Natural killer cell (primary cell): ENCODE measurements at regions not wholly inside any gene's neighbourhood (a gene's known extent, or its start where the extent isn't known, plus 50 kb on each side); places are given as distances from the start of the nearest gene placed in this dataset.

Experiments used
- ATAC-seq, 3 donors: fragments of 150-1000 bp in 2 of 3; fragments of 200-7000 bp in 1 of 3; cut with Tn5 transposase; 1 replicate in 1 of 3; 2 replicates in 2 of 3; pipeline ENCODE4 v1.10.0; 2021; ENCODE audit warnings: mild to moderate bottlenecking in 2 of 3, moderate library complexity in 2 of 3
- DNase-seq, 2 donors: peaks; one replicate each; pipeline versions ENCODE4 v3.0.0 to v3.0.0-alpha.2; 2013 to 2021; ENCODE audit warnings: mixed read lengths in 1 of 2
- H3K27ac ChIP-seq: one replicate; pipeline ENCODE4 v1.5.1; 2013; ENCODE audit warnings: mild to moderate bottlenecking, low read length
- H3K27me3 ChIP-seq: one replicate; pipeline ENCODE4 v1.6.1; 2013; ENCODE audit warnings: low read length; ENCODE audit not compliant: control insufficient read depth, insufficient read depth
- H3K36me3 ChIP-seq: one replicate; pipeline ENCODE4 v1.6.1; 2013; ENCODE audit warnings: low read length; ENCODE audit not compliant: control insufficient read depth, insufficient read depth
- H3K4me1 ChIP-seq: one replicate; pipeline ENCODE4 v1.6.1; 2013; ENCODE audit warnings: low read length; ENCODE audit not compliant: control insufficient read depth, insufficient read depth
- H3K4me3 ChIP-seq: one replicate; pipeline ENCODE4 v1.5.1; 2013; ENCODE audit warnings: low read length
- H3K9me3 ChIP-seq: one replicate; pipeline ENCODE4 v1.6.1; 2013; ENCODE audit warnings: low read length; ENCODE audit not compliant: control insufficient read depth, insufficient read depth
- H3K27ac Mint-ChIP-seq, 2 donors: one replicate each; pipeline ENCODE4 v1.8.0; 2022; ENCODE audit warnings: mild to moderate bottlenecking in 2 of 2, mixed read lengths in 2 of 2, moderate library complexity in 1 of 2
- H3K27me3 Mint-ChIP-seq, 2 donors: one replicate each; pipeline ENCODE4 v1.8.0; 2022; ENCODE audit warnings: low read depth in 2 of 2, mixed read lengths in 2 of 2
- H3K36me3 Mint-ChIP-seq: one replicate; pipeline ENCODE4 v1.8.0; 2022; ENCODE audit warnings: mixed read lengths
- H3K4me1 Mint-ChIP-seq, 2 donors: one replicate each; pipeline ENCODE4 v1.8.0; 2022; ENCODE audit warnings: mixed read lengths in 2 of 2
- H3K4me3 Mint-ChIP-seq: one replicate; pipeline ENCODE4 v1.8.0; 2022; ENCODE audit warnings: mild to moderate bottlenecking, moderate library complexity, mixed read lengths
- H3K9me3 Mint-ChIP-seq, 2 donors: one replicate each; pipeline ENCODE4 v1.8.0; 2022; ENCODE audit warnings: mixed read lengths in 2 of 2
- WGBS: methylation state at CpG from one replicate; pipeline ENCODE4 v1.1.7; 2013; ENCODE audit warnings: missing lambda C conversion rate; ENCODE audit not compliant: insufficient coverage; 5-methylcytosine and 5-hydroxymethylcytosine counted together
- intact Hi-C: fragments of 100-400 bp; cut with micrococcal nuclease; formaldehyde crosslinking; loops from one replicate; pipeline ENCODE4 v1.14.2; 2022
- TF ChIP-seq, protein P1 (sequence below): fragments of 200-600 bp; IDR thresholded peaks from one replicate; pipeline ENCODE4 v1.8.0; 2022; ENCODE audit warnings: antibody characterized with exemption

DNA sequence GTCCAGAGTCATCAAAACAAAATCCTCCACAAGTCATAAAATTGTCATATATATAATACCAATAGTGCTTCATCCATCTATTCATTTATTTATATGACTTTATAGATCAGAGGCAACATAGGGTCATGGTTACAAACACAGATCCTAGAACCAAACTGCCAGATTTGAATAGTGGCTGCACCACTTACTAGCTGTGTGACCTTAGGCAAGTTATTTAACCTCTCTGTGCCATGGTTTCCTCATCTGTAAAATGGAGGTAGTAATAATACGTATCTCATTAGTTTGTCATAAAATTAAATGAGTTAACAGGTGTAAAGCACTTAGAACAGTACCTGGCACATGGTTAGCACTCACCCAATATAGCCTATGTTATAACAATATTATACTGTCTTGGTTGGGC is 58.9 kb upstream of the BZW1 start:
- intact Hi-C loops: no loop called here
- TF ChIP-seq, protein P1, sequence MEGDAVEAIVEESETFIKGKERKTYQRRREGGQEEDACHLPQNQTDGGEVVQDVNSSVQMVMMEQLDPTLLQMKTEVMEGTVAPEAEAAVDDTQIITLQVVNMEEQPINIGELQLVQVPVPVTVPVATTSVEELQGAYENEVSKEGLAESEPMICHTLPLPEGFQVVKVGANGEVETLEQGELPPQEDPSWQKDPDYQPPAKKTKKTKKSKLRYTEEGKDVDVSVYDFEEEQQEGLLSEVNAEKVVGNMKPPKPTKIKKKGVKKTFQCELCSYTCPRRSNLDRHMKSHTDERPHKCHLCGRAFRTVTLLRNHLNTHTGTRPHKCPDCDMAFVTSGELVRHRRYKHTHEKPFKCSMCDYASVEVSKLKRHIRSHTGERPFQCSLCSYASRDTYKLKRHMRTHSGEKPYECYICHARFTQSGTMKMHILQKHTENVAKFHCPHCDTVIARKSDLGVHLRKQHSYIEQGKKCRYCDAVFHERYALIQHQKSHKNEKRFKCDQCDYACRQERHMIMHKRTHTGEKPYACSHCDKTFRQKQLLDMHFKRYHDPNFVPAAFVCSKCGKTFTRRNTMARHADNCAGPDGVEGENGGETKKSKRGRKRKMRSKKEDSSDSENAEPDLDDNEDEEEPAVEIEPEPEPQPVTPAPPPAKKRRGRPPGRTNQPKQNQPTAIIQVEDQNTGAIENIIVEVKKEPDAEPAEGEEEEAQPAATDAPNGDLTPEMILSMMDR: no peak
- H3K36me3 Mint-ChIP-seq: no peaks in the 10 kb centered on the region
- Histone ChIP-seq H3K9me3 (no peaks in the 10 kb centered on the region), H3K4me3 (no peak overlapping the region), H3K36me3 (no peaks in the 10 kb centered on the region), H3K27ac (no peak overlapping the region), H3K4me1 (no peaks in the 10 kb centered on the region), H3K27me3 (no peaks in the 10 kb centered on the region)
- ATAC-seq (no peak), DNase-seq (no peak)
- peaks cover 0 to 7% of the 10 kb centered on the region in 2 donors for H3K27me3 Mint-ChIP-seq
- H3K4me3 Mint-ChIP-seq: no peak overlapping the region
- no peak overlapping the region for H3K27ac Mint-ChIP-seq
- H3K9me3 Mint-ChIP-seq: no peaks in the 10 kb centered on the region
- WGBS: 100% methylated on average over 1 of the region's 1 CpG
- no peaks in the 10 kb centered on the region for H3K4me1 Mint-ChIP-seq

DNA sequence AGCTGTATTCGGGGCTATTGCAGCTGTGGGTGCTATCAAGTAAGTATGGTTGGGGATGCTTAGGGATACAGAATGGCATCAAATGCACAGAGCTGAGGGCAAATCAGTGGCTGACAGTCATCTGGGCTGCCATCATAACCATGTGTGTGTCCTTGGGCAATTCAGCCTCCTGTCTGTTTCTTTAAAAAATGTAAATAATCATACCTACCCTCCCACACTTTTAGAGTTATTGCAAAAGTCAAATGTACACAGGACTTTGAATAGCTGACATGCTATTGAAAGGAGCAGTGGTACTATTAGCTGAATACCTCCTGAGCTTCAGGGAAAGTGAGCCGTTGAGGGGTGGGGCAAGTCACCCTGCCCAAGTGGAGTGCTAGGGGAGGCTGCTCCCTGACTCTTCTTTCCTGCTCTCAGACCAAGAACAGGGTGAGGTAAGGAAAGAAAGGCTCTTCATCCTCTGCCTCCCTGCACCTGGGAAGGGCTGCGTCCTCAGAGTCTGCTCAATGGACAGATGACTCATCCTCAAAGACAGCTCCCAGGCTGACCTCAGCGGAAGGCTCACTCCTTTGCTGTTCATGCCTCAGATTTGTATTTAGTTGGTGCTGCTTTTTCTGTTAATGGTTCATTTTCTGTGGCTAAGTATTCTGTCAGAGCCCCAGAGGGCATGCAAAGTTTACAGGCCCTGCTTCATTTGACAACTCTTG is 54.9 kb upstream of the BZW1 start:
- Histone ChIP-seq H3K27ac (no peak overlapping the region), H3K27me3 (no peaks in the 10 kb centered on the region), H3K4me1 (no peaks in the 10 kb centered on the region), H3K4me3 (no peak overlapping the region), H3K9me3 (no peaks in the 10 kb centered on the region), H3K36me3 (no peaks in the 10 kb centered on the region)
- ATAC-seq (no peak), DNase-seq (no peak)
- no peaks in the 10 kb centered on the region for H3K9me3 Mint-ChIP-seq
- TF ChIP-seq, protein P1: no peak
- no peaks in the 10 kb centered on the region for H3K36me3 Mint-ChIP-seq
- WGBS: 87% methylated on average over 4 of the region's 4 CpGs
- no peak overlapping the region for H3K27ac Mint-ChIP-seq
- H3K27me3 Mint-ChIP-seq: peaks cover 8 to 10% of the 10 kb centered on the region in 2 donors
- H3K4me3 Mint-ChIP-seq: no peak overlapping the region
- no peaks in the 10 kb centered on the region for H3K4me1 Mint-ChIP-seq
- intact Hi-C loops: no loop called here

DNA sequence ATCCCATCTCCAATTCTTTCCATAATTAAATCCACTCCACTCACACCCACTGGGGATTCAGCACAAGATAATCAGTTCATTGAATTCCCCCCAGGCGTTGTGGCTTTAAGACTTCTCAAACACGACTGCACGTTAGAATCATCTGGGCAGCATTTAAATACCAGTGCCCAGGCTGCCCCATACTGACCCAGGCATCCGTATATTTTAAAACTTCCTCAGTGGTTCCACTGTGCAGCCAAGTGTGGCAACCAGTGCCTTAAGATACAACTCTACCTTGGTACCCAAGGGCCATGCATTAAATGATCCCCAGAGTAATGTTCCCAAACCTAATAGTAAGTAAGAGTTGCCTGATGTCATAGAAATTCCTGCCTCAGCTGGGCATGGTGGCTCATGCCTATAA is 54.3 kb upstream of the BZW1 start:
- no peaks in the 10 kb centered on the region for H3K4me1 ChIP-seq
- no peak overlapping the region for H3K4me3 Mint-ChIP-seq
- H3K36me3 ChIP-seq: no peaks in the 10 kb centered on the region
- no peaks in the 10 kb centered on the region for H3K9me3 Mint-ChIP-seq
- TF ChIP-seq, protein P1: no peak
- no peak overlapping the region for H3K27ac ChIP-seq
- H3K27me3 Mint-ChIP-seq: peaks cover 7 to 8% of the 10 kb centered on the region in 2 donors
- intact Hi-C loops: no loop called here
- no peak overlapping the region for H3K4me3 ChIP-seq
- no peaks in the 10 kb centered on the region for H3K27me3 ChIP-seq
- DNase-seq (no peak), ATAC-seq (no peak)
- no peaks in the 10 kb centered on the region for H3K9me3 ChIP-seq
- WGBS: 82% methylated on average over 4 of the region's 4 CpGs
- no peaks in the 10 kb centered on the region for H3K4me1 Mint-ChIP-seq
- no peaks in the 10 kb centered on the region for H3K36me3 Mint-ChIP-seq
- no peak overlapping the region for H3K27ac Mint-ChIP-seq

DNA sequence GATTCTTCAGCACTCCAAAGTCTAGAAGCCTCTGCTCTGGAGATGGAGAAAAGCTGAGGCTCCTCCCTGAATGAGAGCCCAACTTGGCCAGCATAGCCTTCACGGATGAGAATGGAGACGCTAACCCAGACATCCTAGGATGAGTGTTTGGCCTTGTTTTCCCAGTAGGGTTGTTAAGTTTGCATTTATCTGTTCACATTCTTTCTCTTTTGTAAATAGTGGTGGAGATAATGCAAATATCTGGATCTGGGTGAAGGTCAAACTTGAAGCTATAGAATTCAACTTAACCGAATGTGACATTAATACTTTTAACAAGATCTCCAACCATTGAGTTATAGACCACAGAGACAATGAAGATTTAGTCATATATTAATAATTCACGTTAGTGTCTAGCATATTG is 53.4 kb upstream of the BZW1 start:
- no peak overlapping the region for H3K27ac Mint-ChIP-seq

More for the DNA sequence above, 53.4 kb upstream of the BZW1 start:
- no peaks in the 10 kb centered on the region for H3K4me1 ChIP-seq
- intact Hi-C loops: no loop called here
- Mint-ChIP-seq H3K27me3 (peaks cover 8 to 11% of the 10 kb centered on the region in 2 donors), H3K4me1 (no peaks in the 10 kb centered on the region), H3K4me3 (no peak overlapping the region), H3K36me3 (no peaks in the 10 kb centered on the region), H3K9me3 (no peaks in the 10 kb centered on the region)
- no peak overlapping the region for H3K4me3 ChIP-seq
- DNase-seq: no peak
- H3K27ac ChIP-seq: no peak overlapping the region
- no peaks in the 10 kb centered on the region for H3K36me3 ChIP-seq
- no peaks in the 10 kb centered on the region for H3K9me3 ChIP-seq
- TF ChIP-seq, protein P1: no peak
- ATAC-seq: no peak
- no peaks in the 10 kb centered on the region for H3K27me3 ChIP-seq
- 90% methylated on average over 2 of the region's 4 CpGs for WGBS
